Endothelial cell of umbilical vein (primary cell): ENCODE measurements at regions not wholly inside any gene's neighbourhood (a gene's known extent, or its start where the extent isn't known, plus 50 kb on each side); places are given as distances from the start of the nearest gene placed in this dataset.

ENCODE experiments used
- BruUV-seq: library from RNA; stranded (reverse); fragments of 400-500 nt; replicated peaks from 2 replicates; lab custom pipeline; 2021; lab: Mats Ljungman, UMichigan
- CTCF ChIA-PET: fragments of 300-600, 350-600 bp; sonication (Branson Sonifier 250); formaldehyde crosslinking; loops from one replicate; lab custom pipeline; 2021; ENCODE audit warnings: antibody characterized with exemption, inconsistent platforms; lab: Charles Lee
- POLR2A ChIA-PET: fragments of 300-600, 350-600 bp; sonication (Branson Sonifier 250); formaldehyde crosslinking; loops from one replicate; lab custom pipeline; 2021; ENCODE audit warnings: antibody characterized with exemption, inconsistent platforms; lab: Charles Lee
- DNase-seq: peaks from one replicate; pipeline ENCODE4 v3.0.0-alpha.2; 2011; ENCODE audit warnings: low read depth, low spot score
- FAIRE-seq: peaks from 2 replicates; lab custom pipeline; 2011; peaks lifted over from hg19 to GRCh38; lab: Jason Lieb, UNC
- H2AFZ ChIP-seq: 2 replicates; pipeline ENCODE4 v1.6.0; 2012; ENCODE audit warnings: low read depth, low read length, control low read depth, inconsistent platforms
- H3K27ac ChIP-seq: 2 replicates; pipeline ENCODE4 v1.5.1; 2011; ENCODE audit warnings: low read depth, mild to moderate bottlenecking, control low read depth, low read length, moderate library complexity; ENCODE audit not compliant: insufficient read depth
- H3K27me3 ChIP-seq, 2 experiments: 2 replicates each; pipeline versions ENCODE4 v1.6.0 to v1.6.1; 2011; ENCODE audit warnings: low read length in 2 of 2, mixed read lengths in 1 of 2; ENCODE audit not compliant: control insufficient read depth in 2 of 2, insufficient read depth in 2 of 2
- H3K36me3 ChIP-seq, 2 experiments: 2 replicates in 1 of 2; 3 replicates in 1 of 2; pipeline ENCODE4 v1.5.1; 2011; ENCODE audit warnings: low read length in 2 of 2, mild to moderate bottlenecking in 1 of 2, moderate library complexity in 1 of 2; ENCODE audit not compliant: control insufficient read depth in 2 of 2, insufficient read depth in 2 of 2; ENCODE audit errors: extremely low read depth in 1 of 2
- H3K4me1 ChIP-seq: 3 replicates; pipeline ENCODE4 v1.5.1; 2011; ENCODE audit warnings: mild to moderate bottlenecking, low read length; ENCODE audit not compliant: control insufficient read depth, insufficient read depth; ENCODE audit errors: extremely low read depth
- H3K4me2 ChIP-seq: 2 replicates; pipeline ENCODE4 v1.6.1; 2011; ENCODE audit warnings: low read length, control low read depth, mixed read lengths; ENCODE audit not compliant: insufficient read depth
- H3K4me3 ChIP-seq, 3 experiments: fragments of 200-600 bp in 1 of 3; sonication (generic), shearing (Covaris generic) in 1 of 3; replicated peaks in 1 of 3; 2 replicates each; pipeline ENCODE4 v1.5.1; 2011 to 2016; ENCODE audit warnings: control low read depth in 3 of 3, low read length in 3 of 3, mild to moderate bottlenecking in 2 of 3, inconsistent platforms in 1 of 3, low read depth in 1 of 3, moderate library complexity in 1 of 3; ENCODE audit not compliant: insufficient read depth in 1 of 3
- H3K79me2 ChIP-seq: 2 replicates; pipeline ENCODE4 v1.6.0; 2012; ENCODE audit warnings: low read length, inconsistent platforms; ENCODE audit not compliant: control insufficient read depth, insufficient read depth
- H3K9ac ChIP-seq: replicated peaks from 2 replicates; pipeline ENCODE3; 2011; ENCODE audit warnings: low read length, control low read depth; ENCODE audit not compliant: insufficient read depth; ENCODE audit errors: extremely low read depth
- H3K9me1 ChIP-seq: replicated peaks from 3 replicates; pipeline ENCODE4 v1.6.0; 2011; ENCODE audit warnings: mild to moderate bottlenecking, low read length; ENCODE audit not compliant: control insufficient read depth, insufficient read depth; ENCODE audit errors: extremely low read depth
- H3K9me3 ChIP-seq: replicated peaks from 2 replicates; pipeline ENCODE4 v1.5.1; 2012; ENCODE audit warnings: low read length, inconsistent platforms; ENCODE audit not compliant: control insufficient read depth, insufficient read depth
- H4K20me1 ChIP-seq: replicated peaks from 2 replicates; pipeline ENCODE3; 2011; ENCODE audit warnings: mild to moderate bottlenecking, low read length; ENCODE audit not compliant: control insufficient read depth, insufficient read depth; ENCODE audit errors: extremely low read depth
- EZH2 ChIP-seq: IDR thresholded peaks from 2 replicates; pipeline ENCODE4 v1.6.1; 2012; ENCODE audit warnings: borderline replicate concordance, low read depth, mild to moderate bottlenecking, moderate library complexity, low read length, inconsistent platforms; ENCODE audit not compliant: severe bottlenecking
- FOS ChIP-seq: IDR thresholded peaks from 2 replicates; pipeline ENCODE4 v1.6.1; 2011; ENCODE audit warnings: mild to moderate bottlenecking, low read length, moderate library complexity, borderline replicate concordance; ENCODE audit not compliant: insufficient read depth
- GATA2 ChIP-seq: IDR thresholded peaks from 2 replicates; pipeline ENCODE4 v1.7.0; 2011; ENCODE audit warnings: low read depth, mild to moderate bottlenecking, moderate library complexity, mixed read lengths, low read length; ENCODE audit not compliant: insufficient read length, insufficient read depth
- JUN ChIP-seq: IDR thresholded peaks from 2 replicates; pipeline ENCODE4 v1.6.1; 2011; ENCODE audit warnings: borderline replicate concordance, low read depth; ENCODE audit not compliant: insufficient read length, insufficient read depth
- MYC ChIP-seq: IDR thresholded peaks from one replicate; pipeline ENCODE4 v1.6.1; 2011; ENCODE audit warnings: mild to moderate bottlenecking, low read depth, low read length
- POLR2A ChIP-seq: IDR thresholded peaks from 2 replicates; pipeline ENCODE4 v1.6.1; 2012; ENCODE audit warnings: low read depth, mild to moderate bottlenecking, control low read depth, low read length
- POLR2AphosphoS5 ChIP-seq: IDR thresholded peaks from 2 replicates; pipeline ENCODE4 v1.6.1; 2012; ENCODE audit warnings: low read depth, mild to moderate bottlenecking, control low read depth, low read length, moderate library complexity; ENCODE audit not compliant: insufficient read depth
- dilution Hi-C: fragments of 300-500 bp; cut with MboI; formaldehyde crosslinking; loops from one replicate; pipeline ENCODE4 v1.15.0; 2019; ENCODE audit warnings: low sequenced_read_pairs; ENCODE audit not compliant: extremely low pct_ligation_motif_present
- intact Hi-C: fragments of 100-400 bp; cut with micrococcal nuclease; formaldehyde crosslinking; loops from one replicate; pipeline ENCODE4 v1.10.0; 2022
- TF ChIP-seq, protein P1 (sequence below): IDR thresholded peaks from 2 replicates; pipeline ENCODE4 v1.6.1; 2011; ENCODE audit not compliant: insufficient read depth, insufficient read length
- TF ChIP-seq, protein P2 (sequence below), 2 donors: IDR thresholded peaks; 1 replicate in 1 of 2; 2 replicates in 1 of 2; pipeline ENCODE4 v1.5.1; 2011; ENCODE audit warnings: low read length in 2 of 2, mild to moderate bottlenecking in 2 of 2, moderate library complexity in 2 of 2, control low read depth in 1 of 2, inconsistent platforms in 1 of 2, low read depth in 1 of 2; ENCODE audit not compliant: insufficient read depth in 1 of 2; ENCODE audit errors: extremely low read depth in 1 of 2

- TF ChIP-seq MYC: no peak
- no peak for TF ChIP-seq JUN
- TF ChIP-seq, protein P1, sequence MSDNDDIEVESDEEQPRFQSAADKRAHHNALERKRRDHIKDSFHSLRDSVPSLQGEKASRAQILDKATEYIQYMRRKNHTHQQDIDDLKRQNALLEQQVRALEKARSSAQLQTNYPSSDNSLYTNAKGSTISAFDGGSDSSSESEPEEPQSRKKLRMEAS: no peak
- Histone ChIP-seq H3K4me2 (no peak overlapping the region), H3K36me3 (no peaks in the 10 kb centered on the region), H3K27me3 (no peaks in the 10 kb centered on the region), H2AFZ (no peak overlapping the region), H3K79me2 (no peaks in the 10 kb centered on the region), H3K9me1 (no peaks in the 10 kb centered on the region), H3K9ac (no peak overlapping the region), H3K9me3 (peaks cover 3% of the 10 kb centered on the region), H3K4me1 (no peaks in the 10 kb centered on the region), H4K20me1 (no peaks in the 10 kb centered on the region), H3K4me3 (no peak overlapping the region), H3K27ac (no peak overlapping the region)
- ChIA-PET POLR2A (no interaction called here), CTCF (no interaction called here)
- intact Hi-C loops: no loop called here
- FAIRE-seq (no peak), DNase-seq (no peak)
- no TSS peak for BruUV-seq
- dilution Hi-C loops: no loop called here
Observed at GRCh38 chr3:18795078-18795477, 353.2 kb upstream of the KCNH8 start.

DNA sequence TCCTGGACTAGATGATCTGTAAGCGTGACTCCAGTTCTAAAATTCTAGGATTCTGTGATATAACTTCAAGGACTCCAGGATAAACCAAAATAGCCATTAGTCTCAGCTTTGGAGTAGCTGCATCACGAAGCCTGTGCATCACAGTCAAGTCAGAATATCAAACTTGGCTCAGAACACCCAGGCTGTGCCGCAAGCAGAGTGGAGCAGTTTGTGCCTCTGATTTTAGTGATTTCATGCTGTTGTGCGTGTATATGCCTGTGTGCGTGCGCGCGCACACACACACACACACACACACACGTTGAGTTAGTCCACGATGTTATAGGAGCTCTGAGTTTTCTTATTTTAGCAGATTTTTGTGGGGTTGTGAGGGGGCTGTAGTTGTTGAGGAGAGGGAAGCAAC lies 356.6 kb upstream of the KCNH8 start:
- no TSS peak for BruUV-seq
- no peak overlapping the region for H3K27ac ChIP-seq
- H3K9me3 ChIP-seq: peaks cover 3% of the 10 kb centered on the region
- no peaks in the 10 kb centered on the region for H3K9me1 ChIP-seq
- no peaks in the 10 kb centered on the region for H3K4me1 ChIP-seq
- H3K9ac ChIP-seq: no peak overlapping the region
- FAIRE-seq (no peak), DNase-seq (no peak)
- intact Hi-C loops: no loop called here
- H2AFZ ChIP-seq: no peak overlapping the region
- no peaks in the 10 kb centered on the region for H3K36me3 ChIP-seq
- H3K79me2 ChIP-seq: no peaks in the 10 kb centered on the region
- no peaks in the 10 kb centered on the region for H4K20me1 ChIP-seq
- dilution Hi-C loops: no loop called here
- ChIA-PET POLR2A (no interaction called here), CTCF (no interaction called here)
- H3K27me3 ChIP-seq: no peaks in the 10 kb centered on the region
- no peak overlapping the region for H3K4me2 ChIP-seq
- H3K4me3 ChIP-seq: no peak overlapping the region
- TF ChIP-seq, protein P1: no peak
- TF ChIP-seq, protein P2, sequence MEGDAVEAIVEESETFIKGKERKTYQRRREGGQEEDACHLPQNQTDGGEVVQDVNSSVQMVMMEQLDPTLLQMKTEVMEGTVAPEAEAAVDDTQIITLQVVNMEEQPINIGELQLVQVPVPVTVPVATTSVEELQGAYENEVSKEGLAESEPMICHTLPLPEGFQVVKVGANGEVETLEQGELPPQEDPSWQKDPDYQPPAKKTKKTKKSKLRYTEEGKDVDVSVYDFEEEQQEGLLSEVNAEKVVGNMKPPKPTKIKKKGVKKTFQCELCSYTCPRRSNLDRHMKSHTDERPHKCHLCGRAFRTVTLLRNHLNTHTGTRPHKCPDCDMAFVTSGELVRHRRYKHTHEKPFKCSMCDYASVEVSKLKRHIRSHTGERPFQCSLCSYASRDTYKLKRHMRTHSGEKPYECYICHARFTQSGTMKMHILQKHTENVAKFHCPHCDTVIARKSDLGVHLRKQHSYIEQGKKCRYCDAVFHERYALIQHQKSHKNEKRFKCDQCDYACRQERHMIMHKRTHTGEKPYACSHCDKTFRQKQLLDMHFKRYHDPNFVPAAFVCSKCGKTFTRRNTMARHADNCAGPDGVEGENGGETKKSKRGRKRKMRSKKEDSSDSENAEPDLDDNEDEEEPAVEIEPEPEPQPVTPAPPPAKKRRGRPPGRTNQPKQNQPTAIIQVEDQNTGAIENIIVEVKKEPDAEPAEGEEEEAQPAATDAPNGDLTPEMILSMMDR (IDR thresholded peaks at IDR 0.05; ENCODE audit: extremely low read depth in 1 of 2, insufficient read depth in 1 of 2, low read depth in 1 of 2, low read length in 2 of 2): no peak
- TF ChIP-seq GATA2 (no peak), FOS (no peak), POLR2AphosphoS5 (no peak), MYC (no peak), EZH2 (no peak), JUN (no peak), POLR2A (no peak)
